Suppressor macrophage (primary cell): ENCODE measurements at regions not wholly inside any gene's neighbourhood (a gene's known extent, or its start where the extent isn't known, plus 50 kb on each side); places are given as distances from the start of the nearest gene placed in this dataset.

Experiments used
- DNase-seq, 4 experiments: peaks; one replicate each; pipeline ENCODE4 v3.0.0-alpha.2; 2020 to 2022

- DNase-seq: no peak
Observed at GRCh38 chr6:109315341-109316110, 66.7 kb downstream of the CD164 start.

- DNase-seq: no peak
Observed at GRCh38 chr6:109314313-109314712, 68.0 kb downstream of the CD164 start.

GRCh38 chr6:109313139-109313538 lies 69.1 kb downstream of the CD164 start:
- no peak for DNase-seq

- peak in 2 of 4 experiments; percentile 29 to 32 for DNase-seq
Observed at GRCh38 chr6:109311471-109311870, 70.8 kb downstream of the CD164 start.

- DNase-seq: no peak
Observed at GRCh38 chr6:109309917-109310316, 72.3 kb downstream of the CD164 start.

GRCh38 chr6:109308018-109308492 lies 74.2 kb downstream of the CD164 start:
- peak; percentile 92 to 97 (median 94) for DNase-seq

- DNase-seq: peak in 3 of 4 experiments; percentile 33 to 60 (median 51)
Observed at GRCh38 chr6:109306733-109307132, 75.5 kb downstream of the CD164 start.

- no peak for DNase-seq
Observed at GRCh38 chr6:109305028-109305427, 77.2 kb downstream of the CD164 start.

GRCh38 chr6:109304284-109305015 lies 77.8 kb downstream of the CD164 start:
- DNase-seq: peak; percentile 83 to 94 (median 86)

GRCh38 chr6:109303640-109304283 lies 78.5 kb downstream of the CD164 start:
- peak in 1 of 4 experiments; percentile 27 for DNase-seq

- no peak for DNase-seq
Observed at GRCh38 chr6:109303164-109303563, 79.1 kb downstream of the CD164 start.

- DNase-seq: no peak
Observed at GRCh38 chr6:109302176-109302575, 80.1 kb downstream of the CD164 start.

GRCh38 chr6:109301418-109301817 lies 80.8 kb downstream of the CD164 start:
- DNase-seq: no peak

- no peak for DNase-seq
Observed at GRCh38 chr6:109300874-109301273, 81.4 kb downstream of the CD164 start.

GRCh38 chr6:109299776-109300564 lies 82.3 kb downstream of the CD164 start:
- peak in 2 of 4 experiments; percentile 70 to 73 for DNase-seq

- DNase-seq: no peak
Observed at GRCh38 chr6:109299265-109299607, 83.0 kb downstream of the CD164 start.

- DNase-seq: peak in 1 of 4 experiments; percentile 16
Observed at GRCh38 chr6:109298605-109299264, 83.5 kb downstream of the CD164 start.

GRCh38 chr6:109297406-109298110 lies 84.7 kb downstream of the CD164 start:
- peak in 2 of 4 experiments; percentile 16 to 26 for DNase-seq

- no peak for DNase-seq
Observed at GRCh38 chr6:109296971-109297372, 85.3 kb downstream of the CD164 start.

GRCh38 chr6:109296452-109296851 lies 85.8 kb downstream of the CD164 start:
- DNase-seq: peak in 1 of 4 experiments; percentile 19

GRCh38 chr6:109295774-109296156 lies 86.5 kb downstream of the CD164 start:
- DNase-seq: no peak
